ENCODE measurements at regions not wholly inside any gene's neighbourhood (a gene's known extent, or its start where the extent isn't known, plus 50 kb on each side); places are given as distances from the start of the nearest gene placed in this dataset.
"Not testable (repeated sequence)": the region's sequence is repeated elsewhere in the genome, so short reads cannot be mapped to it uniquely, and the experiment has no call there.

DNA sequence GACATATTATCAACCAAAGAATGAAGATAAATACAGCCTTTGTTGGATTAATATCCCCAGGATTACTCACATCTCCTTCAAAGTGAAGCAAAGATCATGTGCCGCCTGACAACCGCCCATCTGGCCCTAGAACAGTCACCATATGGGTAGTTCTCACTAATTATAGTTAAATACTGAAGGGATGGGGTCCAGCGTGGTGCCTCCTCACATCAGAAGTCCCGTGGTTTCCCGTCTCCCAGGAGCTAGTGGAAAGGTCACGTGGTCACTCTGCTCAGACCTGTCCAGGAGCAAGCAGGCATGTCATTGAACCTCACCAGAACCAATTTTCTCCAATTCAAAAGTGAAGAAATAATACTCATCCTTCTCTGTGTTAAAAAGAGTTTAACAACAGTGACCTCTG, 434.5 kb downstream of the SHISA9 start:
- TF ChIP-seq Cebpa-rat (IDR thresholded peaks at IDR 0.05) = no peak

DNA sequence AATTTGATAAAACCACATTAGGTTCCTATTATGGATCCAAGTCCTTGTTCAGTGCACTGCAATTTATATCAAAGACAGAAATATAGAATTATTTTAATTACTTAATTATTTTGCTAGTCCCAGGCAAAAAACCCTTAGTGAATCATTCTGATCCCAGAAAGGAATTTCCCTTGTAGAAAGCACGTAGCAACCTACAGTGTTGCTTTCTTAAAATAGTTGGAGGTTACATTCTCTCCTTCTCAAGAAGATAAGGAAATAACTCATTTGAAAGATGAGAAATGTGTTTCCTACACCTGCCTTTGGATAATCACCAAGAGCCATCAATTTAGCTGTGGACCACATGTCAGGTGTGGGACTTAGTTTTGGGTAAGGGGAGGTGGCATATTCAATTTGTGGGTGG, 434.9 kb downstream of the SHISA9 start:
- Histone ChIP-seq H3K4me1 (no peaks in the 10 kb centered on the region), H3K27ac (no peak overlapping the region), H4K20me1 (no peaks in the 10 kb centered on the region), H3K4me2 (no peak overlapping the region), H3K27me3 (no peaks in the 10 kb centered on the region), H3K36me3 (no peaks in the 10 kb centered on the region), H3K4me3 (no peak overlapping the region), H3K9ac (no peak overlapping the region), H3K9me3 (replicated peaks in 1 of 11) (0 out of 22 replicates have a peak, but pooled peaks cover 0 to 7% (median 0%) of the 10 kb centered on the region in 11 experiments)
- TF ChIP-seq Cebpa-rat (IDR thresholded peaks at IDR 0.05) = no peak

More for the DNA sequence above, 434.5 kb downstream of the SHISA9 start:
- Histone ChIP-seq H3K36me3 (no peaks in the 10 kb centered on the region), H3K9ac (no peak overlapping the region), H3K27ac (no peak overlapping the region), H3K27me3 (no peaks in the 10 kb centered on the region), H3K9me3 (replicated peaks in 1 of 11) (0 out of 22 replicates have a peak, but pooled peaks cover 0 to 7% (median 0%) of the 10 kb centered on the region in 11 experiments), H3K4me1 (no peaks in the 10 kb centered on the region), H3K4me2 (no peak overlapping the region), H3K4me3 (no peak overlapping the region), H4K20me1 (no peaks in the 10 kb centered on the region)

DNA sequence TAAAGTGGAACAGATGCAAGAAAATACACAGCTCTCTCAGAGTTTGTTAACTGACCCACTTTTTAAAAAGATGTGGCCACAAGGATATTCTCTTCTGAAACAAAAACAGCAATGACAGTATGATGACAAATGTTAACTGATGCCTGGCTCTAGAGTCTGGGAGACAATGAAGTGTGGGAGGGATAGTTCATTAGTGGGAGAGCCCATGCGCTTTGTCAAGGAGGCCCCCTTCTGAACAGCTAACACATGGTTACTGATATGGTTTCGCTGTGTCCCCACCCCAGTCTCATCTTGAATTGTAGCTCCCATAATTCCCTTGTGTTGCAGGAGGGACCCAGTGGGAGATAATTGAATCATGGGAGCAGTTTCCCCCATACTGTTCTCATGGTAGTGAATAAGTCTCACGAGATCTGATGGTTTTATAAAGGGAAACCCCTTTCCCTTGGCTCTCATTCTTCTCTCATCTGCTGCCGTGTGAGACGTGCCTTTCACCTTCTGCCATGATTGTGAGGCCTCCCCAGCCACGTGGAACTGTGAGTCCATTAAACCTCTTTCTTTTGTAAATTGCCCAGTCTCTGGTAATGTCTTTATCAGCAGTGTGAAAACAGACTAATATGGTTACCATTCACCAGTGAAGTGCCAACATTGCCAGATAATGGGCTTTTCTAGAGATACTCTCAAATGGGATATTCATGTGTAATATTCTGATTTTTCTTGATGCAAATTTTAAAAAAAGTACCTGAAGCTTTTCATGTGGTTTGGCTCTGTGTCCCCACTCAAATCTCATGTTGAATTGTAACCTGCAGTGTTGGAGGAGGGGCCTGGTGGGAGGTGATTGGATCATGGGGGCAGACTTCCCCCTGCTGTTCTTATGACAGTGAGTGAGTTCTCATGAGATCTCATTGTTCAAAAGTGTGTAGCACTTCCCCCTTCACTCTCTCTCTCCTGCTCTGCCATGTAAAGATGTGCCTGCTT, 435.8 kb downstream of the SHISA9 start:
- H3K4me3 ChIP-seq; H3K27ac ChIP-seq; H3K9ac ChIP-seq; H3K4me1 ChIP-seq; H3K27me3 ChIP-seq; H3K36me3 ChIP-seq; H4K20me1 ChIP-seq; H3K4me2 ChIP-seq; H3K9me3 ChIP-seq (replicated peaks in 1 of 11): not testable (repeated sequence)

DNA sequence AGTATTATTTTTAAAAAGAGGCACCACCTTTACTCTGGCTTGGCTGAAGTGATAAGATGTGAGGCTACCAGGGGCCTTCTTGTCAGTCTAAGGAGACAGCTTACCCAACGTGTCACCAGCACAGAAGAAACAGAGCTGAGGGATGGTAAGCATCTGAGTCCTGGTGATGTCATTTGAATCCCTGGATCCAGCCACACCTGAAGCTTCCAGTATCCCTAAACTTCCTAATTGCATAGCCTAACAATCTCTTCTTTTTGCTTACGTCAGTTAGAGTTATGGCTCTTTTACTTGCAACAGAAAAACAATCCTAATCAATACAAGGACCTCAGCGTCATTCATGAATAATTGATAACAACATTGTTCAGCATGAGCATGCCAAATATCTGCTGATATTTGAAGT, 436.6 kb downstream of the SHISA9 start:
- H3K9me3 ChIP-seq (replicated peaks in 1 of 11) = 0 out of 22 replicates have a peak, but pooled peaks cover 0 to 7% (median 0%) of the 10 kb centered on the region in 11 experiments
- no peaks in the 10 kb centered on the region for H3K4me1 ChIP-seq
- no peaks in the 10 kb centered on the region for H3K36me3 ChIP-seq
- H3K4me3 ChIP-seq = no peak overlapping the region
- H3K27me3 ChIP-seq = no peaks in the 10 kb centered on the region
- H3K4me2 ChIP-seq = no peak overlapping the region
- no peak overlapping the region for H3K9ac ChIP-seq
- H3K27ac ChIP-seq = no peak overlapping the region
- no peak for TF ChIP-seq Cebpa-rat (IDR thresholded peaks at IDR 0.05)
- H4K20me1 ChIP-seq = no peaks in the 10 kb centered on the region

DNA sequence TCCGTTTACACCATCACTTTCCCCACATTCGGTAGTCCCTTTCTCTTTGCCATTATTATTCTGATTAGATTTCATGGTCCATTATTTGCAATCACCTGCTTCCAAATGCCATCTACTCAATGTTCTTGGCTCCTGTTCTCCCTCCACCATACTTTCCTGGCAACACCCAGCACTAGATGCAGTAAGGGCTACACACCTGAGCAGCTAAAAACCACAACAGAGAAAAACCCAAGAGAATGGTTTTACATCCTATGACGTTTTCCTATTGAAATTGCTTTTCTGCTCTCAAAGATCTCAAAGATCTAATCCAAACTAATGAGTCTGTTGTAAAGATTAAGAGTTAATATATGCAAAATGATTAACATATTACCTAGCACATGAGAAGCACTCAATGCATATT, 441.3 kb downstream of the SHISA9 start:
- Histone ChIP-seq H3K4me1 (no peaks in the 10 kb centered on the region), H4K20me1 (no peaks in the 10 kb centered on the region), H3K27ac (no peak overlapping the region), H3K9me3 (replicated peaks in 1 of 11) (0 out of 22 replicates have a peak, but pooled peaks cover 0 to 7% (median 0%) of the 10 kb centered on the region in 11 experiments), H3K27me3 (no peaks in the 10 kb centered on the region), H3K4me3 (no peak overlapping the region), H3K4me2 (no peak overlapping the region), H3K36me3 (no peaks in the 10 kb centered on the region), H3K9ac (no peak overlapping the region)
- TF ChIP-seq Cebpa-rat (IDR thresholded peaks at IDR 0.05) = no peak

DNA sequence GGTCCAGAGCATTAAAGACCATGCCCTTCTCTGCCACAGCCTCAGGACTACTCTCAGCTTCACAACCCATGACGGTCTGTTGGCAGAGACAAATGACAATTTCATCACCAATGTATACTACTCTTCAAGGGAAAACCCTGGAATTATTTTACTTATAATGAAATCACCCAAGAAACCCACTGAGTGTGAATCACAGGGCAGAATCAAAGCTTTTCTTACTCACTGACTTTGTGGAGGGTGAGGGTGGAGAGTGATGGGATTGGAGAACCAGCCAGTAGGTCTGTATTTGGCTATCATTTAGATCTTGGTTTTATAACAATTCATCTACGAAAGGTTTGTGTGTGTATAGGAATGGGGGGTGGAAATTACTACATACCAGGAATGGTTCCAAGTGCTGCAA, 442.6 kb downstream of the SHISA9 start:
- Histone ChIP-seq H4K20me1 (no peaks in the 10 kb centered on the region), H3K4me1 (no peaks in the 10 kb centered on the region), H3K9ac (no peak overlapping the region), H3K4me2 (no peak overlapping the region), H3K4me3 (no peak overlapping the region), H3K27ac (no peak overlapping the region), H3K9me3 (replicated peaks in 1 of 11) (0 out of 22 replicates have a peak, but pooled peaks cover 0 to 7% (median 0%) of the 10 kb centered on the region in 11 experiments), H3K27me3 (no peaks in the 10 kb centered on the region), H3K36me3 (no peaks in the 10 kb centered on the region)
- TF ChIP-seq Cebpa-rat (IDR thresholded peaks at IDR 0.05) = no peak

DNA sequence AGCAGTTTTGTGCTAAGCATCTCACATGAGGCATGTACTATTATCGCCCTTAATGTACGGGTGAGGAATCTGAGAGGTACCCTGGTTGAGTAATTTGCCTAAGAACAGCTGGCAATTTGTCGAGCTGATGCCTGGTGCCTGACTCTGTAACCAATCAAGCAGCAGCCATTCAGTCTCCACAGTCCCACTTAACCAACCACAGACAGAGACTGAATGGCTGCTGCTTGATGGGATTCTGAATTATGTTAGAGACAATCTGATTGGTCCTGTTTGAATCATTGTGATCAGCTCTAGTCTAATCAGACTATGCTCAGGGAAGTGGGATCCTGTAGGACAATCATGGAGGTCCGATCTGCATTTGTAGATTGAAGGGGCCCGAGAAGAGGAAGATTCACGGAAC, 447.0 kb downstream of the SHISA9 start:
- no peaks in the 10 kb centered on the region for H3K4me1 ChIP-seq
- no peak for TF ChIP-seq Cebpa-rat (IDR thresholded peaks at IDR 0.05)
- H3K4me3 ChIP-seq = no peak overlapping the region
- H3K4me2 ChIP-seq = no peak overlapping the region
- H3K9me3 ChIP-seq (replicated peaks in 1 of 11) = no peaks in the 10 kb centered on the region
- H4K20me1 ChIP-seq = no peaks in the 10 kb centered on the region
- H3K36me3 ChIP-seq = no peaks in the 10 kb centered on the region
- H3K9ac ChIP-seq = no peak overlapping the region
- H3K27me3 ChIP-seq = no peaks in the 10 kb centered on the region
- H3K27ac ChIP-seq = no peak overlapping the region

DNA sequence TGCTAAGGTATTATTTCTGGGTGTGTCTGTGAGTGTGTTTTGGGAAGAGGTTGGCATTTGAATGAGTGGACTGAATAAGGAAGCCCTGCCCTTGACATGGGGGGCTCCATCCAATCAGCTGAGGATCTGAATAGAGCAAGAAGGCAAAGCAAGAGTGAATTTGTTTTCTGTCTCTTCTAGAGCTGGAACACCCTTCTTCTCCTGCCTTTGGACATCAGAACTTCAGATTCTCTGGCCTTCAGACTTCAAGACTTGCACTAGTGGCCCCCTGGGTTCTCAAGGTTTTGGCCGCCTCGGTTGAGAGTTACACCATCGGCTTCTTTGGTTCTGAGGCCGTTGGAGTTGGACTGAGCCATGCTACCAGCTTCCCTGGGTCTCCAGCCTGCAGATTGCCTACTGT, 448.6 kb downstream of the SHISA9 start:
- Histone ChIP-seq H3K4me3 (no peak overlapping the region), H3K9me3 (replicated peaks in 1 of 11) (no peaks in the 10 kb centered on the region), H3K4me2 (no peak overlapping the region), H3K9ac (no peak overlapping the region), H3K36me3 (no peaks in the 10 kb centered on the region), H4K20me1 (no peaks in the 10 kb centered on the region), H3K27me3 (no peaks in the 10 kb centered on the region), H3K27ac (no peak overlapping the region), H3K4me1 (no peaks in the 10 kb centered on the region)
- no peak for TF ChIP-seq Cebpa-rat (IDR thresholded peaks at IDR 0.05)

DNA sequence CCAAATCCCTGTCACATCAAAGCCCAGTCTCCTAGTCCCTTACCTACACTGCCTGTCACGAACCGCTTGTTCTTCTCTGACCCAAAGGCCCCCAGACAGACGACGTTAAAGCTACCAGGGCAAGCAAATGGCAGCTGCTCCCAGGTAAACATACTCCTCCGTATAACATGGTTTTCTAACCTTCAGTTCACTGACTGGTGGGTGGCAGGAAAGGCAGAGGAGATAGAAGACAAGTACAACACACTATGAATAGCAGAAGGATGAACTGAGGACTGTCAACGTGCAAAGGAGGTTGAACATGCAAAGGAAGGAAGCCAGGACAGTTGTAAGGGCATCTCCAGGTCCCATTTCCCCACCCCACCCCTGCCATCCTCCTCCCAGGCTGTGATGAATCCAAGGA, 449.8 kb downstream of the SHISA9 start:
- no peaks in the 10 kb centered on the region for H4K20me1 ChIP-seq
- no peaks in the 10 kb centered on the region for H3K27me3 ChIP-seq
- no peak for TF ChIP-seq Cebpa-rat (IDR thresholded peaks at IDR 0.05)
- H3K27ac ChIP-seq = no peak overlapping the region
- no peaks in the 10 kb centered on the region for H3K4me1 ChIP-seq
- no peaks in the 10 kb centered on the region for H3K36me3 ChIP-seq
- no peak overlapping the region for H3K9ac ChIP-seq
- H3K9me3 ChIP-seq (replicated peaks in 1 of 11) = no peaks in the 10 kb centered on the region
- H3K4me3 ChIP-seq = no peak overlapping the region
- no peak overlapping the region for H3K4me2 ChIP-seq

All from BLaER1 treated with 17β-estradiol and CSF1 and Interleukin-3, amounts not matched to agents 10 nM and 100 nM (cell line).